ENCODE measurements at regions not wholly inside any gene's neighbourhood (a gene's known extent, or its start where the extent isn't known, plus 50 kb on each side); places are given as distances from the start of the nearest gene placed in this dataset.

DNA sequence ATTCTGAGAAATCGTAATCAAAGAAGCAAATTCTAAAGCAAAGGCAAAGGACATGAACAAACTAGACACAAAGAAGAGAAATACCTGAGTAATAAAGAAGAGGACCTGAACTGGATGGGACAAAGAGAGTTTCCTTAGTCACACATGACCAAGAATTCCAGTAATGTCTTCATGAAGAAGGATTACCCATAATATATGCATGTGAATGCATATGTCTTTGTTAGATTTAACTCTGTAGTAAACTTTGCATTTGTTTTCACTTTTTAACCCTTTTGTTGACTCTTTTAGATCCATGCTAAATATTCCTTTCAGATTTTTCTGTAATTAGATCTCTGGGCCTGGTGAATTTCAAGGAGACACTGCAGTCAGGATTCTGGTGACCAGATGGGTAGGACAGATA lies 279.8 kb downstream of the ARRDC4 start:
- Histone ChIP-seq H3K4me3 (ENCODE audit: low read length) (no peak overlapping the region), H3K36me3 (ENCODE audit: insufficient read depth, low read depth, low read length) (no peaks in the 10 kb centered on the region), H3K27me3 (ENCODE audit: insufficient read depth, low read length) (no peaks in the 10 kb centered on the region), H3K9ac (ENCODE audit: low read depth, low read length) (no peak overlapping the region), H3K4me1 (ENCODE audit: insufficient read depth, low read length) (no peaks in the 10 kb centered on the region), H3K9me3 (ENCODE audit: insufficient read depth, low read depth, low read length) (no peaks in the 10 kb centered on the region), H3K27ac (ENCODE audit: low read length) (no peak overlapping the region)

DNA sequence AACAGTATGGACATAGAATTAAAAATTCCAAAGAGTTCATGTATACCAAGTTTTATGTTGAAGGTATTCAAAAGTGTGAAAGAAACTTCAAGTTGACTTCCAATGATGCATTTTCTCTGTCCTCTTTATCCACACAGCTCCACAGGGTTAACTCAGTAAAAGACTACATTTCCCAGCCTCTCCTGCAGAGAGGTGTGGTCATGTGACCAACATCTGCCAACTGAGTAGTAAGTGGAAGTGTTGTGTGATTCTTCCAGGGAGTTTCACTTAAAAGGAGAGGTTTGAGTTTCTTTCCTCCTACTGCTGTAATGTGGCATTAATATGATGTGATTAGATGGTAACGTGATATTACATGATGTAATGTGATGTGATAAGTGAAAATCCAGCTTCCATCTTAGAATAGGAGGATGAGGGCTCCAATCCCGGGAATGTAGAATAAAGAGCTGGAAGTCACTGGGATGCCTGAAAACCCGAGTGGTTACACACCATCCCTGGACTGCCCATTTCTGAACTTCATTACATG lies 280.6 kb downstream of the ARRDC4 start:
- Histone ChIP-seq H3K36me3 (ENCODE audit: insufficient read depth, low read depth, low read length) (no peaks in the 10 kb centered on the region), H3K4me3 (ENCODE audit: low read length) (no peak overlapping the region), H3K9me3 (ENCODE audit: insufficient read depth, low read depth, low read length) (no peaks in the 10 kb centered on the region), H3K27ac (ENCODE audit: low read length) (no peak overlapping the region), H3K27me3 (ENCODE audit: insufficient read depth, low read length) (no peaks in the 10 kb centered on the region), H3K4me1 (ENCODE audit: insufficient read depth, low read length) (no peaks in the 10 kb centered on the region), H3K9ac (ENCODE audit: low read depth, low read length) (no peak overlapping the region)

DNA sequence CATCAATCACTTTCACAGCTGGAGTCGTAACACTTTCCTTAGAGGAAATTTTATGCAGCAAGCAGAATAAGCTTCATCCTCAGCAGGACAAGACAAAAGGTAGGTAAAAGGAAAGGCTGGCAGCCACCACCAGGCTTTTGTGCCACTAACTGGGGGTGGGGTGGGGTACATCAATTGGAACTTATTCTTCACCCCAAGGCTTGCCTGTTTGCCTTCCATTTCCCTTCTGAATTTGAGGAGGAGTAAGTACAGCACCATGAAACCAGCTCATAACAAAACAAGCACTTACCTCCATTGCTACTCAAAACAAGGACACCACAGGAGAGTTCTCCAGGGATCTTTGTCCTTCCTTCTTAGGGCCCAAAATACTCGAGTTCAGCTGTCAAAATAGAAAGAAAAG lies 296.8 kb downstream of the ARRDC4 start:
- Histone ChIP-seq H3K9me3 (ENCODE audit: insufficient read depth, low read depth, low read length) (peaks cover 18% of the 10 kb centered on the region), H3K27me3 (ENCODE audit: insufficient read depth, low read length) (peaks cover 20% of the 10 kb centered on the region), H3K4me3 (ENCODE audit: low read length) (no peak overlapping the region; the same call in 1 of the 2 replicates), H3K9ac (ENCODE audit: low read depth, low read length) (no peak overlapping the region), H3K27ac (ENCODE audit: low read length) (no peak overlapping the region), H3K36me3 (ENCODE audit: insufficient read depth, low read depth, low read length) (no peaks in the 10 kb centered on the region), H3K4me1 (ENCODE audit: insufficient read depth, low read length) (peaks cover 11% of the 10 kb centered on the region; the same call in 1 of the 2 replicates)

DNA sequence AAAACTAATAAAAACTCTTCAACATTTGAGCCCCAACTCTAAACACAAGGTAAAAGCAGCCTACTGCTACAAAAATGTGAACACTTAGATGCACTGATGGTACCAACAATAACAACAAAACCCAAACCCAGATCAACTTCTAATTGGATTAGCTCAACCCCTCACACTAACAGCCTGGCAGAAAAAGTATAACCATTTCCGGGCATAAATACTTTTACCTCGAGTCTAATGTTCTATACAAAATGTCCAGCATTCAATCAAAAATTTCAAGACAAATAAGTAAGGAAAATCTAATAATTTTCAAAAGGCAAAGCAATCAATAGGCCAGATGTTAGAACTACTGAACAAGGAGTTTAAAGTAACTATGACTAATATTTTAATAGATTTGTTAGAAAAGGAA lies 303.3 kb downstream of the ARRDC4 start:
- Histone ChIP-seq H3K36me3 (ENCODE audit: insufficient read depth, low read depth, low read length) (no peaks in the 10 kb centered on the region), H3K9me3 (ENCODE audit: insufficient read depth, low read depth, low read length) (peaks cover 11% of the 10 kb centered on the region), H3K4me3 (ENCODE audit: low read length) (no peak overlapping the region), H3K27ac (ENCODE audit: low read length) (no peak overlapping the region), H3K27me3 (ENCODE audit: insufficient read depth, low read length) (no peaks in the 10 kb centered on the region), H3K9ac (ENCODE audit: low read depth, low read length) (no peak overlapping the region), H3K4me1 (ENCODE audit: insufficient read depth, low read length) (no peaks in the 10 kb centered on the region)

- Histone ChIP-seq H3K9me3 (ENCODE audit: insufficient read depth, low read depth, low read length) (no peaks in the 10 kb centered on the region; the same call in 1 of the 2 replicates), H3K27me3 (ENCODE audit: insufficient read depth, low read length) (no peaks in the 10 kb centered on the region), H3K4me1 (ENCODE audit: insufficient read depth, low read length) (no peaks in the 10 kb centered on the region), H3K36me3 (ENCODE audit: insufficient read depth, low read depth, low read length) (no peaks in the 10 kb centered on the region), H3K27ac (ENCODE audit: low read length) (no peak overlapping the region), H3K9ac (ENCODE audit: low read depth, low read length) (no peak overlapping the region), H3K4me3 (ENCODE audit: low read length) (no peak overlapping the region)
Measured at GRCh38 chr15:98266295-98266694, 305.8 kb downstream of the ARRDC4 start.

- no peaks in the 10 kb centered on the region for H3K27me3 ChIP-seq (ENCODE audit: insufficient read depth, low read length)
- H3K9me3 ChIP-seq (ENCODE audit: insufficient read depth, low read depth, low read length) = no peaks in the 10 kb centered on the region; the same call in 1 of the 2 replicates
- no peak overlapping the region for H3K27ac ChIP-seq (ENCODE audit: low read length)
- H3K9ac ChIP-seq (ENCODE audit: low read depth, low read length) = no peak overlapping the region
- no peaks in the 10 kb centered on the region for H3K4me1 ChIP-seq (ENCODE audit: insufficient read depth, low read length)
- no peak overlapping the region for H3K4me3 ChIP-seq (ENCODE audit: low read length)
- no peaks in the 10 kb centered on the region for H3K36me3 ChIP-seq (ENCODE audit: insufficient read depth, low read depth, low read length)
Measured at GRCh38 chr15:98268163-98268562, 307.7 kb downstream of the ARRDC4 start.

GRCh38 chr15:98272625-98273024 lies 312.1 kb downstream of the ARRDC4 start:
- no peaks in the 10 kb centered on the region for H3K36me3 ChIP-seq (ENCODE audit: insufficient read depth, low read depth, low read length)
- no peaks in the 10 kb centered on the region for H3K9me3 ChIP-seq (ENCODE audit: insufficient read depth, low read depth, low read length)
- H3K4me3 ChIP-seq (ENCODE audit: low read length) = no peak overlapping the region
- H3K9ac ChIP-seq (ENCODE audit: low read depth, low read length) = no peak overlapping the region
- no peaks in the 10 kb centered on the region for H3K27me3 ChIP-seq (ENCODE audit: insufficient read depth, low read length)
- H3K27ac ChIP-seq (ENCODE audit: low read length) = no peak overlapping the region
- H3K4me1 ChIP-seq (ENCODE audit: insufficient read depth, low read length) = no peaks in the 10 kb centered on the region

- Histone ChIP-seq H3K9ac (ENCODE audit: low read depth, low read length) (no peak overlapping the region), H3K4me3 (ENCODE audit: low read length) (no peak overlapping the region), H3K27ac (ENCODE audit: low read length) (no peak overlapping the region), H3K27me3 (ENCODE audit: insufficient read depth, low read length) (no peaks in the 10 kb centered on the region), H3K9me3 (ENCODE audit: insufficient read depth, low read depth, low read length) (no peaks in the 10 kb centered on the region), H3K4me1 (ENCODE audit: insufficient read depth, low read length) (peaks cover 2% of the 10 kb centered on the region; the same call in 1 of the 2 replicates), H3K36me3 (ENCODE audit: insufficient read depth, low read depth, low read length) (no peaks in the 10 kb centered on the region)
Measured at GRCh38 chr15:98276018-98276417, 315.5 kb downstream of the ARRDC4 start.

DNA sequence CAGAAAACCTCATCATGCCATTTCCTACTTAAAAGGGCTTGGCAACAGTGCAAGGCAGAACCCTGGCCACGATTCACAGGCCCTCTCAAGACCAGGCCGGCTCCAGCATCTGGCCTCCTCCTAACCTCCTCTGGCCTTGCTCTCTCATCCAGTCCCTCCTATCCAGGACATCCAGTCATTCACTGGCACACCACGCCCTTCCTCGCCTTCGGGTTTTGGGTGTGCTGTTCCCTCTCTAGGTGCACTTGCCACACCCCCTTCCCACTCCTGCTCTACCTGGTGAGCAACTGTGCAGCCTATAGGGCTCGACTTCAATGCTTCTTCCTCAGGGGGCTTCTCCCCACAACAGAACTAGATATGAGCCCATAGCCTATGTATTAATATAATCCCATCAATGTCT lies 317.1 kb downstream of the ARRDC4 start:
- Histone ChIP-seq H3K36me3 (ENCODE audit: insufficient read depth, low read depth, low read length) (no peaks in the 10 kb centered on the region), H3K9me3 (ENCODE audit: insufficient read depth, low read depth, low read length) (no peaks in the 10 kb centered on the region), H3K4me1 (ENCODE audit: insufficient read depth, low read length) (peaks cover 6% of the 10 kb centered on the region; the same call in 1 of the 2 replicates), H3K27me3 (ENCODE audit: insufficient read depth, low read length) (no peaks in the 10 kb centered on the region), H3K9ac (ENCODE audit: low read depth, low read length) (no peak overlapping the region), H3K4me3 (ENCODE audit: low read length) (no peak overlapping the region), H3K27ac (ENCODE audit: low read length) (no peak overlapping the region)

DNA sequence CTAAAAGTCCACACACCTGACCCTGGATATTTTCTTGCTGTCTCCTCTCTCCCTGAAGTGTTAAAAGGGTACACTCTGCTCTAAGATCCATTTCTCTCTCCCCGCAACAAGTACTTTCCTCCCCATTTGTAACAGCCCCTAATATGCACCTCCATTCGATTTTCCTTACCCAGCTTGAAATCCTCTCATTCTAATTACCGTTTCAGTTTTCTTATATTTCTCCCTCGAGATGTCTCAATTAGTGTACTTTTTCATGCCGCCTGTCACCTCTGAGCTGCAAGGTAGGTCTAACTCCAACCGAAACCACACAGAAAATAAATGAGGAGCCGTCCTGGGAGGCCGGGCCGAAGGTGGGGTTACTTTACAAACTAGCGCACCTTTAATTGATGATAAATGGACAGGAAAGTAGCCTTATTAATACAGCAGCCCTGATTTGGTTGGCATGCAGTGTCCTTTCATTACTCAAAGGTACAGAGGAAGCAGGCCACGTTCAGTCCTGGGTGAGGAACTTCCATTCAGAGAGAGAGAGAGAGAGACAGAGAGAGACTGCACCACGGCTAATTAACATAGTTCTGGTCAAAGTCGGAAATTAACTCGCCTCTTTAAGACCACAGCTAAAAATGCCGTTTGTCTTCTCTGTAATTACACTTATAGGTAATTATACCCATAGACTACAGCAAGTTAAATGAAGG lies 319.9 kb downstream of the ARRDC4 start:
- Histone ChIP-seq H3K4me1 (ENCODE audit: insufficient read depth, low read length) (peaks cover 9% of the 10 kb centered on the region; the same call in 1 of the 2 replicates), H3K9ac (ENCODE audit: low read depth, low read length) (no peak overlapping the region), H3K27ac (ENCODE audit: low read length) (no peak overlapping the region), H3K9me3 (ENCODE audit: insufficient read depth, low read depth, low read length) (no peaks in the 10 kb centered on the region), H3K36me3 (ENCODE audit: insufficient read depth, low read depth, low read length) (no peaks in the 10 kb centered on the region), H3K4me3 (ENCODE audit: low read length) (no peak overlapping the region), H3K27me3 (ENCODE audit: insufficient read depth, low read length) (no peaks in the 10 kb centered on the region)

GRCh38 chr15:98281130-98281529 lies 320.6 kb downstream of the ARRDC4 start:
- Histone ChIP-seq H3K27me3 (ENCODE audit: insufficient read depth, low read length) (no peaks in the 10 kb centered on the region), H3K27ac (ENCODE audit: low read length) (no peak overlapping the region), H3K4me1 (ENCODE audit: insufficient read depth, low read length) (peaks cover 9% of the 10 kb centered on the region; the same call in 1 of the 2 replicates), H3K4me3 (ENCODE audit: low read length) (no peak overlapping the region), H3K36me3 (ENCODE audit: insufficient read depth, low read depth, low read length) (no peaks in the 10 kb centered on the region), H3K9ac (ENCODE audit: low read depth, low read length) (no peak overlapping the region), H3K9me3 (ENCODE audit: insufficient read depth, low read depth, low read length) (no peaks in the 10 kb centered on the region)

GRCh38 chr15:98282656-98283332 lies 322.3 kb downstream of the ARRDC4 start:
- Histone ChIP-seq H3K4me1 (ENCODE audit: insufficient read depth, low read length) (peaks cover 9% of the 10 kb centered on the region; the same call in 1 of the 2 replicates), H3K27me3 (ENCODE audit: insufficient read depth, low read length) (no peaks in the 10 kb centered on the region)

More at GRCh38 chr15:98282656-98283332, 322.3 kb downstream of the ARRDC4 start:
- Histone ChIP-seq H3K9ac (ENCODE audit: low read depth, low read length) (no peak overlapping the region), H3K36me3 (ENCODE audit: insufficient read depth, low read depth, low read length) (no peaks in the 10 kb centered on the region), H3K4me3 (ENCODE audit: low read length) (no peak overlapping the region), H3K9me3 (ENCODE audit: insufficient read depth, low read depth, low read length) (no peaks in the 10 kb centered on the region), H3K27ac (ENCODE audit: low read length) (no peak overlapping the region)
